Colonic mucosa (tissue), 4 donors: ENCODE measurements at regions not wholly inside any gene's neighbourhood (a gene's known extent, or its start where the extent isn't known, plus 50 kb on each side); places are given as distances from the start of the nearest gene placed in this dataset.

Source experiments
- DNase-seq: peaks from one replicate; pipeline ENCODE4 v3.0.0-alpha.2; 2020
- H3K27ac ChIP-seq: fragments of 200-600 bp; one replicate; pipeline ENCODE4 v1.8.0; 2021
- H3K27me3 ChIP-seq: fragments of 200-600 bp; one replicate; pipeline ENCODE4 v1.8.0; 2021
- H3K36me3 ChIP-seq: fragments of 200-600 bp; one replicate; pipeline ENCODE4 v1.8.0; 2021
- H3K4me1 ChIP-seq: fragments of 200-600 bp; one replicate; pipeline ENCODE4 v1.8.0; 2021; ENCODE audit warnings: mild to moderate bottlenecking
- H3K4me3 ChIP-seq: fragments of 200-600 bp; one replicate; pipeline ENCODE4 v1.8.0; 2021
- H3K9ac ChIP-seq, 2 donors: one replicate each; pipeline ENCODE4 v1.7.0; 2013; ENCODE audit warnings: control low read depth in 2 of 2, low read depth in 2 of 2, low read length in 2 of 2
- H3K9me3 ChIP-seq: fragments of 200-600 bp; one replicate; pipeline ENCODE4 v1.8.0; 2021
- intact Hi-C: fragments of 100-400 bp; cut with DNase I; formaldehyde crosslinking; loops from one replicate; pipeline ENCODE4 v1.14.1; 2022
- TF ChIP-seq, protein P1 (sequence below): fragments of 200-600 bp; IDR thresholded peaks from one replicate; pipeline ENCODE4 v1.8.0; 2022; ENCODE audit warnings: antibody characterized with exemption, mild to moderate bottlenecking
- donor health status: healthy.
- donor health status: DM: no; HTN: no; CAD: no.
- donor health status: DM: no; HTN: no; CAD: no.

GRCh38 chr2:211248841-211249240, 692.4 kb downstream of the CPS1 start:
- H3K9ac ChIP-seq = no peak overlapping the region
- no peak overlapping the region for H3K4me3 ChIP-seq
- intact Hi-C loops = no loop called here
- H3K9me3 ChIP-seq = no peaks in the 10 kb centered on the region
- no peaks in the 10 kb centered on the region for H3K4me1 ChIP-seq
- H3K27me3 ChIP-seq = no peaks in the 10 kb centered on the region
- no peaks in the 10 kb centered on the region for H3K36me3 ChIP-seq
- no peak overlapping the region for H3K27ac ChIP-seq
- TF ChIP-seq, protein P1, sequence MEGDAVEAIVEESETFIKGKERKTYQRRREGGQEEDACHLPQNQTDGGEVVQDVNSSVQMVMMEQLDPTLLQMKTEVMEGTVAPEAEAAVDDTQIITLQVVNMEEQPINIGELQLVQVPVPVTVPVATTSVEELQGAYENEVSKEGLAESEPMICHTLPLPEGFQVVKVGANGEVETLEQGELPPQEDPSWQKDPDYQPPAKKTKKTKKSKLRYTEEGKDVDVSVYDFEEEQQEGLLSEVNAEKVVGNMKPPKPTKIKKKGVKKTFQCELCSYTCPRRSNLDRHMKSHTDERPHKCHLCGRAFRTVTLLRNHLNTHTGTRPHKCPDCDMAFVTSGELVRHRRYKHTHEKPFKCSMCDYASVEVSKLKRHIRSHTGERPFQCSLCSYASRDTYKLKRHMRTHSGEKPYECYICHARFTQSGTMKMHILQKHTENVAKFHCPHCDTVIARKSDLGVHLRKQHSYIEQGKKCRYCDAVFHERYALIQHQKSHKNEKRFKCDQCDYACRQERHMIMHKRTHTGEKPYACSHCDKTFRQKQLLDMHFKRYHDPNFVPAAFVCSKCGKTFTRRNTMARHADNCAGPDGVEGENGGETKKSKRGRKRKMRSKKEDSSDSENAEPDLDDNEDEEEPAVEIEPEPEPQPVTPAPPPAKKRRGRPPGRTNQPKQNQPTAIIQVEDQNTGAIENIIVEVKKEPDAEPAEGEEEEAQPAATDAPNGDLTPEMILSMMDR = no peak
- DNase-seq = no peak

- no peak overlapping the region for H3K4me3 ChIP-seq
- no peaks in the 10 kb centered on the region for H3K4me1 ChIP-seq
- no peak for DNase-seq
- no peaks in the 10 kb centered on the region for H3K27me3 ChIP-seq
- TF ChIP-seq, protein P1 = no peak
- no peaks in the 10 kb centered on the region for H3K9me3 ChIP-seq
- H3K27ac ChIP-seq = no peak overlapping the region
- H3K9ac ChIP-seq = no peak overlapping the region
- no peaks in the 10 kb centered on the region for H3K36me3 ChIP-seq
- intact Hi-C loops = no loop called here
These were observed 694.6 kb downstream of the CPS1 start for GRCh38 chr2:211251016-211251415.

- H3K4me1 ChIP-seq = no peaks in the 10 kb centered on the region
- TF ChIP-seq, protein P1 = no peak
- no peaks in the 10 kb centered on the region for H3K36me3 ChIP-seq
- H3K27me3 ChIP-seq = no peaks in the 10 kb centered on the region
- intact Hi-C loops = no loop called here
- no peak overlapping the region for H3K4me3 ChIP-seq
- no peak for DNase-seq
- no peak overlapping the region for H3K9ac ChIP-seq
- H3K27ac ChIP-seq = no peak overlapping the region
- no peaks in the 10 kb centered on the region for H3K9me3 ChIP-seq
These were observed 702.4 kb downstream of the CPS1 start for GRCh38 chr2:211258646-211259335.

GRCh38 chr2:211259831-211260476, 703.6 kb downstream of the CPS1 start:
- no peak for DNase-seq
- no peak overlapping the region for H3K9ac ChIP-seq
- no peaks in the 10 kb centered on the region for H3K36me3 ChIP-seq
- intact Hi-C loops = no loop called here
- H3K4me1 ChIP-seq = no peaks in the 10 kb centered on the region
- no peak overlapping the region for H3K4me3 ChIP-seq
- TF ChIP-seq, protein P1 = no peak
- H3K27me3 ChIP-seq = no peaks in the 10 kb centered on the region
- no peaks in the 10 kb centered on the region for H3K9me3 ChIP-seq
- no peak overlapping the region for H3K27ac ChIP-seq

DNA sequence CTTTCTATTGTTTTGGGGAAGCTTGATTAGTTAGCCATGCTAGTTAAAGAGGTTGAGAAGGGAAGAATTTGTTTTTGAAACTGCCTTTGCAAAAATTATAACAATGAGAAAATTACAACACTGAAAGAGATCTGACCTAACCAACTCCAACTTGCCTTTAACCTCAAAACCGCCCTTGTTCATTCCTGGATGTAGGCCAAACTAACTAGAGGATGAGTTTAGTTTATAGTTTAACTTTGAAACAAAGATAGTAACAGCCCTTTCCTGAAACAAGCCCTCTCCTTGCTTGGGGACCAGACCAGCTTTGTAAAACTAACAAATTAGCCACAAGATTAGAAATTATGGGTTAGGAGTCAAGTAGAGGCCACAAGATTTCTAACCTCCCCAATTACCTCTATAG, 713.9 kb downstream of the CPS1 start:
- no peak overlapping the region for H3K27ac ChIP-seq
- H3K9me3 ChIP-seq = no peaks in the 10 kb centered on the region
- H3K36me3 ChIP-seq = no peaks in the 10 kb centered on the region
- intact Hi-C loops = no loop called here
- TF ChIP-seq, protein P1 = no peak
- no peak for DNase-seq
- no peak overlapping the region for H3K9ac ChIP-seq
- H3K4me1 ChIP-seq = no peaks in the 10 kb centered on the region
- H3K4me3 ChIP-seq = no peak overlapping the region
- no peaks in the 10 kb centered on the region for H3K27me3 ChIP-seq
